Posterior vena cava (tissue), 2 donors: ENCODE measurements at regions not wholly inside any gene's neighbourhood (a gene's known extent, or its start where the extent isn't known, plus 50 kb on each side); places are given as distances from the start of the nearest gene placed in this dataset.

ENCODE experiments used
- DNase-seq: peaks from one replicate; pipeline ENCODE4 v3.0.0-alpha.2; 2020; ENCODE audit warnings: low spot score
- intact Hi-C, 2 donors: fragments of 100-400 bp; cut with DNase I; formaldehyde crosslinking; loops; one replicate each; pipeline versions ENCODE4 v1.14.1 to v1.14.2; 2022 to 2023
- donor health status: DM: yes; HTN: yes; CAD: no.
- donor health status: DM: yes; HTN: yes; CAD: no.

DNA sequence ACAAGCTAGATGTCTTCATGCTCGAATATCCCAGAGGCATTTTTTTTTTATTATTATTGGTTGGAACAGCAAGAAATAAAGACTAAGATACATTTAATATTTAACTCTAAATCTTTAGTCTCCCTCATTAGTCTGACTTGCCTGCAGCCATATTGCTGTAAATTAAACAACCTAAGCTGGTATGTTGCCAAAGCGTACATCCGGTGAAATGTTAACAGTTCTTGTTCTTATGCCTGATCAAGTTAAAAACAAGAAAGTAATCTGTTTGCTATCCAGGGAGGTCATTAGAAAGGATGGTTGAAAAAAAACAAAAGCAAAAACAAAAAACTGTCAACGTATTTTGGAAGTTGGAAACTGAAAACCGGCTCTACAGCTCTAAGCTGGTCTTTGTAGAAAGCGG, 125.9 kb upstream of the NABP1 start:
- no peak for DNase-seq
- intact Hi-C loops = loop anchor here in 1 of 2 donors (10.0 kb wide), 1 partner anchor 613 kb away; no protein-coding TSS in a partner anchor

DNA sequence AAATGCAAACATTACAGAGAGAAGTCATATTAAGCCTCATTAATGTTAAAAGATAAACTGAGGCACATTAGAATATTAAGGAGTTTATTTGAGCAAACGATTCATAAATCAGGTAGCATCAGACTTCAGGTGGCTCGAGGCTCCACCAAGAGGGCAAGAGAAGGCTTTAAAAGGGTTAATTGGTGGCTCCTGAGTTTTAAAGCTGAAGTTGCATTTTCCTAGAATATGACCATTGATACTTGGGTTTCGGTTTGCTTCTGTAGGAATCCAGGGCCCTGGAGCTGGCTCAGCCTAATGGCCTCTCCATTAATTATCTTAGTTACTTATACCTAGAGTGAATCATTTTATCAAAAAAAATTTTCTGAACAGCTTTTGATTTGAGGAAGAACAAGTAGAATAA, 123.7 kb upstream of the NABP1 start:
- DNase-seq = no peak
- intact Hi-C loops = loop anchor here in 1 of 2 donors (10.0 kb wide), 1 partner anchor 611 kb away; no protein-coding TSS in a partner anchor

DNA sequence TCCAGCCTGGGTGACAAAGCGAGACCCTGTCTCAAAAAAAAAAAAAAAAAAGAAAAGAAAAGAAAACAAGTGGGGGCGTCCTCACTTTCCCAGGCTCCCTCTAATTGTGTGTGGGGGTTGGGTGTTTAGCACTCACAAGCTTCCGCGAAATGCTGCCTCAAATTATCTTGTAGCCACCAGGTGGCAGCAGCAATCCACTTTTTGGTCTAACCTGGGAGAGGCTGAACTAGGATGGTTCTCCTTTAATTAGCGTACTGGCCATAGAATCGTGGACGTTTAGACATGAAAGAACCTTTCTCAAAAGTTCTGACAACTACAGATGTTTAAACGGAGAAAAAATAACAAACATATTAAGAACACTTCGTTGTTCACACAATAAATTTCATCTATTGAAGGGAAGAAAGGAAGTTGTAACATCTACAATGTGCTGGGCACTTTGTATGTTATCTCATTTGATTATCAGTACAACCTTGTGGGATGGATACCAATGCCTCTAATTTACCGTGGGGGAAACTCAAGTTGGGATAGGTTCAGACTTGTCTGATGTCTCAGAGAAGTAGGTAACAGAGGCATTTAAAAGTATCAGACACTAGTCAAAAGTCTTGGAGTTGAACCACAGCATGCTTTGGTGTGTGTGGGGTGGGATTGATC, 122.7 kb upstream of the NABP1 start:
- intact Hi-C loops = loop anchor here in 1 of 2 donors (5.0 to 10.0 kb wide), 2 partner anchors 137 to 610 kb away; no protein-coding TSS in a partner anchor

DNA sequence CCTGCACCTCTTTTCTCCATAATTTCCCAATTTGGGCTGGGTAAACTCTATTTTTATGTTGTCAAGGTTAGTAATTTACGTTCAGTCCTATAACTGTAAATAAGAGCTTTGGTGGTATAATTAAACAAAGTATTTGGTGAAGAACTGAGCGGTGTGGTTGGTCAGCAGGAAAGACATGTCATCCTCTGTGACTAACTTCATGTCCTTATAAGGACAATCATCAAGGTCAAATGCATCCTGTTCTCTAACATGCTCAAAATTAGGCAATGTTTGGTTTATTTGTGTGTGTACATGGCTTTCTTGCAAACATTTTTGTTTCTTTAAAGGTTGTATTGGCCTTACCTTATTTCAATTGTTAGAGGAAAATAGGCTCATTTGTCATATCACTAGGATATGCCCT, 121.5 kb upstream of the NABP1 start:
- intact Hi-C loops = loop anchor here in 1 of 2 donors (5.0 to 10.0 kb wide), 2 partner anchors 136 to 608 kb away; no protein-coding TSS in a partner anchor
- DNase-seq = no peak

More for the DNA sequence above, 122.7 kb upstream of the NABP1 start:
- DNase-seq = peak; percentile 88

DNA sequence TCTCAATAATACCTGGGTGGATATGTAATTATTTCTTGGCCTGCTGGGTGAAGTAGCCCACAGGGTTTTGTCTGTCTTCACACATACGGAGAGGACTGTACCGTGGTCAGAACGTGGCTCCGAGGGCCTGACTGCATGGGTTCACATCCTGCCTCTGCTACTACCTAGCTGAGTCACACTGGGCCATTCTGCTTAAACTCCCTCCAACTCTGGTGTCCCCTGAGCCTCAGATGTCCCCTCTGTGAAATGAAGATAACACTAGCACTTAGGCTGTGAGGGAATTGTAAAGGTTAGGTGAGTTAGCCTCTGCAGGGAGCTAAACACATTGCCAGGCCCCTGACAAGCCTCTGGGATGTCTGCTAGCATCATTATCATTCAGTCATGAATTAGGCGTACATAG, 120.1 kb upstream of the NABP1 start:
- intact Hi-C loops = loop anchor here in 1 of 2 donors (5.0 to 10.0 kb wide), 2 partner anchors 134 to 607 kb away; no protein-coding TSS in a partner anchor
- DNase-seq = no peak

DNA sequence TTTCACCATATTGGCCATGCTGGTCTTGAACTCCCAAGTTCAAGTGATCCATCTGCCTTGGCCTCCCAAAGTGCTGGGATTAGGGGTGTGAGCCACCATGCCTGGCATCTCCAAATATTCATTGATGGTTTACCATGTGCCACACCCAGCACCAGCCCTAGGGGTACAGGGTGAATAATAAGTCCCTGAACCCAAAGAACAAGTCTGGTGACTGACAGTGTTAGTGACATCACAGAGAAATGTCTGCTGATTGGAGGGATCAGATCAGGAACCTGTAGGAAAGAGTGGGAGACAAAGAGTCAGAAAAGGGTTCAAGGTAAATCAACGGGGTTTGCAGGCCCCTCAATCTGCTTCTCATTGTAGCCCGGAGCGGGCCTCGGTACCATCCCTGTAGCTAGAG, 118.4 kb upstream of the NABP1 start:
- intact Hi-C loops = loop anchor here in 1 of 2 donors (5.0 to 10.0 kb wide), 2 partner anchors 133 to 605 kb away; no protein-coding TSS in a partner anchor

DNA sequence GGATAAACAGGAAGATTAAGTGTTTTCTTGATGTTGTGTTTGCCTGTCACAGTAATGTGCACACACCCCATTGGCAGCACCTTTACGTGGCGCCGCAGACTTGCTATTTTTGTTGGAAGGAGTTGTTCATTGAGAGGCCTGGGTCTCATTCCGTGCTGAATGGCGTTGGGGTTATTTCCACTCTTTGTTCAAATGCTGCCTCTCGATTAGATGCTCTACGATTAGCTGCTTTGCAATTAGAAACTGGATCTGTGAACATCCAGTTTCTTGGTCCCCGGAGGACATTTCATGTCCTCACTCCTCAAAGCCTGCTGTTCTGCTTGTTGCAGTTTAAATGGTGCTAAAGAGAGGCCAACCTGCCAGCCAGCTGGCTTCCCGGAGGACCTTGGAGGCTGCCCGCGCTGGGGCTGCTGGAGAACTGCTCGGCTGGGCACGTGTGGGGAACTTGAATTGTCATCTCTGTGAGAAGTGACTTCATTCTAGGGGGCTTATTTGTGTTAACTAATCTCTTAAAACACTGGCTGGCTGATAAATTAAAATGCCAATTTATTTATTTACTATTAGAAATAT, 117.4 kb upstream of the NABP1 start:
- no peak for DNase-seq
- intact Hi-C loops = no loop called here

More for the DNA sequence above, 118.4 kb upstream of the NABP1 start:
- no peak for DNase-seq

DNA sequence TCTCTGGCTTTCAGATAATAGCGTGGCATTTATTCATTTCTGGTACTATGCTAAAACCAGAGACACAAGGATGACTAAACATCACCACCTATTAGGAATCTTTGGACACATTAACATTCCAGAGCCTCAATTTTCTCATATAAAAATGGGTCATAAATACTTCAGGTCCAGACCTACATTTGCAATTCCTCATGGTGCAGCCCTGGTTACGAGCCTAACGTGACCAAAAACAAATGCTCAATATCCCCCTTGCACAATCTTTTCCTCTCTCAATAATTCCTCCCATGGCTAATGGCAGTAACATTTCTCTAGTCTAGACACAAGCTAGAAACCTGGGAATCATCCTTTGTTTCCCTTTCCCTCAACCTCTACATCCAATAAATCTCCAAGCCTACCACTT, 112.8 kb upstream of the NABP1 start:
- DNase-seq = no peak
- intact Hi-C loops = no loop called here

DNA sequence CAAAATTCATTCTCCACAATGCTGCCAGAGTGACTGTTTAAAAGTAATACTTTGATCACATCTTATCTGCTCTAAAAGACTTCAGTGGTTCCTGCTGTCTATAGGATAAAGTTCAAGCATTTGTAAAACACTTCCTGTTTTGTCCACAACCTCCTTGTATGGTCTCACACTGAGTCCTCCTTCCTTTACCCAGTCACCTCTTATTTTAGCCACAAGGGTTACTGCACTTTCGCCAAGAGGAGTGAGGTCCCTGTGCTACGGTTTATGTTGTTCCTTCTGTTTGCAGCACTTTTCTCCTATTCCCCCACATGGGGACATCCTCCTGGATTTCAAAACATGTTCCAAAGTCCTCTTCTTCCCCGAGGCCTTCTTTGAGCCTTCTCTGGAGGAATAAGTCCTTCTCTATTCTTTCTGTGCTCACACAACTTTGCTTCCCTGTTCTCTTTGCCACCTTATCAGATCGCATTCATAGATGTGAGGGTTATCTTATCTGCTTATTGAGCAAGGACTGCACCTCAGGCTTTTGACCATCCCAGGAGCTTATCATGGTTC, 112.2 kb upstream of the NABP1 start:
- no peak for DNase-seq
- intact Hi-C loops = no loop called here

DNA sequence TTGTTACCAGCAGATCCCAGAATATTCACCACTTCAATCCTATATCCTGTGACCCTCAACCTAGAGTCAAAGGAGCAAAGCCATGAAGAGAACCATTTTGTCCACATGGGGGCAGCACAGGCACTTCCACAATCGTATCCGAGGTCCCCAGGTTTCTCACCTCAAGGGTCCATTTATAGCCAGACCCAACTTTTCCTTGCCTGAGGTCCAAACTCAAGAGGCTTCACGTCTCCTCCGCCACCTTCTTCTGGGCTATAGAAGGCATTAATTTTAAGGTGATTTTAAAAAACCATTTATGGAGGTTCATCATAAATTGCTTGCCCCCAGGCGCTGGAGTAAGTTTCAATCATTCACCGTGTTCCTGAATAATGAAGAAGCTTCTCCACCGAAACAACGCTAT, 111.6 kb upstream of the NABP1 start:
- intact Hi-C loops = no loop called here
- DNase-seq = no peak

DNA sequence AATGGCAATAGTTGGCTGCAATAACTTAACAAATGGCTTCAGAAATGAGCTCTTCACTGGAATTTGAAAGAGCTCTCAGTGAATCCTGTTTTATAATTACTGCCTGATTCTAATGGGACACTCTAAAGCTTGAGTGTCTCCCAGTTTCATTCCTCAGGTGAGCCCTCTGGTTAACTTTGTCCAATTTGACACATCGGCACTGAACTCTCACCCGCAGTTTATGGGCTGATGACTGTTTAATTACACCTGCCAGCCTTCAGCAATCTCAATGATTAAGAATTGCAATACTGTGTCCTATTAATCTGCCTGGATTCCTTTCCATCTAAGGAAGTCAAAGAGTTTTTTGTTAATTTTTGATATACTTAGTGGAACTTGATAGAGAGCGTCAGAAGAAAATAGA, 110.7 kb upstream of the NABP1 start:
- no peak for DNase-seq
- intact Hi-C loops = no loop called here

DNA sequence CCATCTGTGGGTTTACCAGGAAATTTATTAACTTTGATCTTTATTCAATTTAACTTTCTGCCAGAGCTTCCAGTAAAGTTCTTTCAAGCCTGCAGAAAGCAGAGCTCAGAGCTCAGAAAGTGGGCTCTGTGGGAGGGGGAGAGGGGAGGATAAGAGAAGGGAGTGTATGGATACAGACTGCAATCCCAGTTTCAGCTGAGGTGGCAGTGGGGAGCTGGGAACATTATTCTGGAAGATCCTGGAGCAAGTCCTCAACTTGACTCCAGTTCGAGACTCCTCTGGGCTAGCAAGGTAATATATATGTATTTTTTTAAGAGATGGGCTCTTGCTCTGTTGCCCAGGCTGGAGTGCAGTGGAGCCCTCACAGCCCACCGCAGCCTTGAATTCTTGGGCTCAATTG, 108.9 kb upstream of the NABP1 start:
- DNase-seq = no peak
- intact Hi-C loops = no loop called here

DNA sequence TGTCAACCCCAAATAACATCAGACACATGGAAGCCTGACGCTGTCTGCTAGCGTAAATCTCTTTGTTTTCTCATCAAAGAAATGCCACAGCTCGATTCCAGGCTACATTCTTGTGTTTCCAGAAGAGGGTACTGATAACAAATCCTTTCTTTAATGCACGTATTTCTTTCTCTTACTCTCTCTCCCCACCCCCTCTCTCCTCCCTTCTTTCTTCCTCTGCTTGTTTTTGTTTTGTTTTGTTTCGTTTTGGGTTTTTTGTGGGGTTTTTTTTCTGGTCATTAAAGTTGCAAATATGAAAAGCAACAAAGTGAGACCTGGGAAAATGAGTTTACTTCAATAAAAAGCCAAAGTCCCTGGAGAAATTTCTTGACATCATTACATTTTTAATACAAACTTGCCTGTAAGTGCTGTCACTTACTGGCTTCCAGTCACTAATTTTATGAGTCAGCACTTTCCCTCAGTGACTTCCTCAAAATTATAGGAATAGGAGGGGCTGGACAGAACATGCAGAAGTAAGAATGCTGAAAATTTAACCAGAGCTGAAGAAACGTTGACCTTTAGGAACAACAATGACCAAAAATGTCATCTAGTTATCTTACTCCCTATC, 106.7 kb upstream of the NABP1 start:
- intact Hi-C loops = no loop called here
- DNase-seq = no peak

DNA sequence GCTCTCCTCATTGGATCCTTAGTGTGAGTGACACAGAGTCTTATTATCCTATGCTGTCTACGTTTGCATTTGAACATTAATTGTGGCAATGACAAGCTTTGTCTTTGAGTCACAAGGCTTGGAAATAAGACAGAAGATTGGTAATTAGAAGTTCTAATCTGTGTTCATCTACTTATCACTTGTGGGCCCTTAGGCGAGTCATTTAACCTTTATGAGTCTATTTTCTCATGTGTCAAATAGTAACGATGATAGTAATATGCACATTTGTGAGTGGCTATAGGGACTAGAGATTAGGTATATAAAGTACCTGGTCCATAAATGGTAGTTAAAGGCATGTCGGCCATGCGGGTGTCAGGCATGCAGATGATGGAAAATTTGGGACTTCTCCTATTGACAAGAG, 105.6 kb upstream of the NABP1 start:
- DNase-seq = no peak
- intact Hi-C loops = no loop called here

DNA sequence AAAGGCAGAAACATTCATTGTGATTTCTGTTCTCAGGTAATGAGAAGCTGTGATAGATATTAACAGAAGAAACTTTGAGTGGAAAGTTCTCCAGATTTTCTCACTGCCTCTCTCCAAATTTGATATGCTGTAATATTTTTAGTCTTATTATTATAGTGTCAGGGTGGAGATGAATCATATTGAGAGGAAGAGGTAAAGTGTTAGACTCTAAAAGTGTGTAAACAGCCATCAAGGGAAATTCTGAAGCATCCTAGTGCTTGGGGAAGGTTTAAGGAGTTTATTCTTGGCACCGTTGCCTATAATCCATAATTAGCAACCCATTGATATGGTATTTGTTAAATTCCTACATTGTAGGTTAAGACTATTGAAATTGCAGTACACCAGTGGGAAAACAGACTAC, 104.7 kb upstream of the NABP1 start:
- no peak for DNase-seq
- intact Hi-C loops = no loop called here

DNA sequence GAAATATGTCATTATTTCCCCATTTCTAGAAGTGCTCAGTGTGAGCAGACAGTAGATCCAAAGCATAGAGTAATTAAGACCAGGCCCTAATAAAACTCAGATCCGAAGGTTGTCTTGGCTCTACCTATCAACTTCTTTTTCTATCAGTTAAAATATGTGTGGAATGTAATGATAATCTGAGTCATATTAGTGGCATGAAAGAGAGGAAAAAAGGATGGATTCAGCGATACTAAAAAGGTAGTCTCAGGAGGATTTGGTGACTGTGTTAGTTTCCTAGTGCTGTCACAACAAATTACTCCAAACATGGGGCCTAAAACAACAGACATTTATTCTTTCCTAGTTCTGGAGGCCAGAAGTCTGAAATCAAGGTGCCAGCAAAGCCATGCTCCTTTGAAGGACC, 103.7 kb upstream of the NABP1 start:
- intact Hi-C loops = no loop called here
- no peak for DNase-seq

DNA sequence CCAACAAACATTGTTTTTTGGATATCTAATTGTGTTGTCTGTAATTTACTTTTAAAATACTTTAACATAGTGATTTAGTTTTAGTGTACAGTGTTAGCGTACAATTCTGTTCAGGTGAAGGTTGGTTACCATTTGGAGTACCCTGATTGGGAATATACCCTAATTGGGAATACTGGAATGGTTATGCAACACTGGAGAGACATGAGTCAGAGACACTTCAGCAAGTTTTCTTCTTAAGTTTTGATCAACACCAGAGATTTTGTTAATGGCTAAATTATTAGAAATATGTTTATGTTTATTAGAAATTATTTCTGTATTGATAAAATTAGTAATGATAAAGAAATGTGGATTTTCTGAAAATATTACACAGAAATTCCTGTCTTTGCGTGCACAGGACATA, 100.3 kb upstream of the NABP1 start:
- no peak for DNase-seq
- intact Hi-C loops = no loop called here

DNA sequence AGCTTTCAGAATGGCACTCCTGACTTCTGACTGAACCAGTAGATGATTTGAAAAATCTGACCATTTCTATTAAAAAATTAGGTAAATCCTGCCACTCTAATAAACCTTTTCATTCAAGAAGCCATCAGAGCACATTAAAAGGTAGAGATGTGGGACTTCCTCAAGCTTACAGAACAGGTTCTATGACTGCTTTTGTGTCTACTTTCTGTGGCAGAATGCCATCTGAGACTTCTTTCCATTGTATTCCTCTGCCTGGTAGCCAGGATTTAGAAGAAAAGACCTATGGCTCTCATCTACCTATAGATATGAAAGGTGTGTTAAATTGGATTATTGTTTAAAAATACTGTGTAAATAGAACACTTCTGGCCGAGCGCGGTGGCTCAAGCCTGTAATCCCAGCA, 99.9 kb upstream of the NABP1 start:
- intact Hi-C loops = no loop called here

DNA sequence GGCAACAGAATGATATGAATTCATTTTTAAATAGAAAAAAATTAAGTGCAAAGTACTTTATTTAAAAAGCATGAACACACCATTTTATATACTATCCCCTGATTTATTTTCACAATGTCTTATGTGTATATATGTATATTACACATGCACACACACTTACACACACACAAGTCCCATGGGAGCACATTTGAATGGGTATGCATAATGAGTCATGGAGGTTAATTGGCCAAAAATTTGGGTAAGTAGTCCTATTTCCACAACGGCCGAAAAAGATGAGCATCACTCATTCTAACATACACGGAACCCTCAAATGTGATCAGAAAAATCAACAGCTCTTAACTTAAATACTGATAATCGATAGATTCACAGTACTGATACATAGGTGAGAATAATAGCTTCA, 97.4 kb upstream of the NABP1 start:
- intact Hi-C loops = no loop called here

More for the DNA sequence above, 99.9 kb upstream of the NABP1 start:
- DNase-seq = no peak

DNA sequence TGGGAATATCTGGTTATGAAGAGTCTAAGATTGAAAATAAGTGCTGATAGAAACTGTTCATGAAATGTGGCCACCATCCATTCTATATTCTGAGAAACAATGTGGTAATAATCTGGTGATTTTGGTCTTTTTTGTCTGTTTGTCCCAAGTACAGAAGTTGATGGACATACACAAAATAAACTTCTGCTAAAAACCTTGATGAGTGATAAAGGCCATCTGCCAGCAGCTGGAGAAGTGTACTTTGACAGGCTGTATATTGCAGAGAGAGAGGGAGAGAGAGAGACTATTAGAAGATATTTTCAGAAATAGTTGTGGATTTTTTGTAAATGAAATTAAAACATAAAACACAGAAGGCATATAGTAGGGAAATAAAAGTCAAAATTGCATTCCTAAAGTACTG, 96.9 kb upstream of the NABP1 start:
- no peak for DNase-seq
- intact Hi-C loops = no loop called here

More for the DNA sequence above, 97.4 kb upstream of the NABP1 start:
- DNase-seq = no peak
